ENCODE measurements at regions not wholly inside any gene's neighbourhood (a gene's known extent, or its start where the extent isn't known, plus 50 kb on each side); places are given as distances from the start of the nearest gene placed in this dataset.

DNA sequence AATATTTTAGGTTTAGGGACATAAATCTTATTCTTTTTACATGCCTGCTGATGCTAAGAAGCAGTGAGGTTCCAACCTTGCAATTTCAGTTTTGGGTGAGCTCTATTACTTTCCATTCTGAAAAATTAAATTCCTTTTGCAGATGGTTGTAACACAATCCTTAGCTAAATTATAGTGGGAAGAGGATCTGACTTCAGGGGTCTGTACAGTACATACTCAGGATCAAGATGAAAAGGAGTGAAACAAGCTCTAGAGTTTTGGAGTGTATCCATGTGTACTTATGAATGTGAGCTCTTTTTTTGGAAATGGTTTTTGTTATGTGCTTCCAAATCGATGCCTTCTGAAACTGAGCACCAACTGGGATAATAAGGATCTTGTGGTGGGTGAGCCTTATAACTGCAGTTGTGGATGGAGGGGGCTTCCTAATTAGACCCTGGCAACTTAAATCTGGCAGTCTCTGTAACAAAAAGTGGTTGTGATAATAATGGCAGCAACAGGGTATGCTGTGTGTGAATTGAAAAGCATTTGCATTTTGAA lies 218.8 kb upstream of the MAP3K7 start:
- Histone ChIP-seq H3K9ac (ENCODE audit: insufficient read length, low read depth) (no peak overlapping the region), H3K4me3 (ENCODE audit: insufficient read length, low read depth) (no peak overlapping the region), H3K27me3 (ENCODE audit: insufficient read depth, insufficient read length) (no peaks in the 10 kb centered on the region), H3K4me1 (ENCODE audit: insufficient read depth, insufficient read length) (no peaks in the 10 kb centered on the region), H3K9me3 (ENCODE audit: insufficient read depth, low read length) (no peaks in the 10 kb centered on the region), H3K36me3 (ENCODE audit: insufficient read depth, insufficient read length, low read length) (no peaks in the 10 kb centered on the region)
- DNase-seq (ENCODE audit: low read depth, low spot score) = no peak
- TF ChIP-seq YY1 (IDR thresholded peaks at IDR 0.05; ENCODE audit: insufficient read depth, insufficient read length) (no peak), SUZ12 (IDR thresholded peaks at IDR 0.05; ENCODE audit: extremely low read depth, insufficient read depth, insufficient read length) (no peak), ZNF274 (IDR thresholded peaks at IDR 0.05; ENCODE audit: low read depth, low read length) (no peak)

DNA sequence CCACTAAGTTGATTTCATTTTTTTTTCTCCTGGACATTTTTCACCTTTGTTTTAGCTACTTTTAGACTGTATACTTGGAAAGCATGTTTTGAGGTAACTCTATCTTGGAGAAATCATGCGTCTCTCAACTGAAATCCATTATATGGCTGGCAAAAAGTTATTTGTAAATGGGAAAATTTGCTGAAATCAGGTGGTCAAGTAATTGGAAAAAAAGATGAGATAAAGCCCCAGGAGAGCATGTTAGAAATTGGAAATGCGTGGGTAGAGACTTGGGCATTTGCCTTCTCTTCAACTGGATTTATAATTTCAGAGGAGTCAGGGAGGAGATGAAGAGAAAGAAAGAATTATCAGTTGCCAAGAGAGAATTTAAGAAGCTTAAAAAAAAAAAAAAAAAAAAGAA lies 217.1 kb upstream of the MAP3K7 start:
- Histone ChIP-seq H3K36me3 (ENCODE audit: insufficient read depth, insufficient read length, low read length) (no peaks in the 10 kb centered on the region), H3K9ac (ENCODE audit: insufficient read length, low read depth) (no peak overlapping the region), H3K27me3 (ENCODE audit: insufficient read depth, insufficient read length) (no peaks in the 10 kb centered on the region), H3K4me3 (ENCODE audit: insufficient read length, low read depth) (no peak overlapping the region), H3K4me1 (ENCODE audit: insufficient read depth, insufficient read length) (no peaks in the 10 kb centered on the region), H3K9me3 (ENCODE audit: insufficient read depth, low read length) (no peaks in the 10 kb centered on the region)
- no peak for DNase-seq (ENCODE audit: low read depth, low spot score)
- no peak for TF ChIP-seq ZNF274 (IDR thresholded peaks at IDR 0.05; ENCODE audit: low read depth, low read length)
- TF ChIP-seq YY1 (IDR thresholded peaks at IDR 0.05; ENCODE audit: insufficient read depth, insufficient read length) = no peak
- TF ChIP-seq SUZ12 (IDR thresholded peaks at IDR 0.05; ENCODE audit: extremely low read depth, insufficient read depth, insufficient read length) = no peak

DNA sequence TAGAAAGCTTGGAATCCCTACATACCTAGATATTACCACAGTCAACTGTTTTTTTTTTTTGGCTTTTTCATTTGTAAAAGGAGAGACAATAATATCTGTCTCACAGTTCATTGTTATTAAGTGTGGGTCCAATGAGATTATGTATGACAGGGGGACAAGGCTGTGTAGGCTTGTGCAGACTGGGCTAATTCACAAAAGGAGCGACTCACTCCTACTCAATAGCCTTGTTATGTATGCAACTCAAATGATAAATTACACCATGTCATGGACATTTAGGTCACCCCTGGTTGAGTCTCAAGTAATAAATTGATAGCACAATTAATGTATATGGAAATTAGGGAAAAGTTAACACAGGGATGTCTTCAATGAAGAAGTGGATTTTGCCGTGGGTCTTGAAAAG lies 208.2 kb upstream of the MAP3K7 start:
- TF ChIP-seq SUZ12 (IDR thresholded peaks at IDR 0.05; ENCODE audit: extremely low read depth, insufficient read depth, insufficient read length) = no peak
- no peak for TF ChIP-seq YY1 (IDR thresholded peaks at IDR 0.05; ENCODE audit: insufficient read depth, insufficient read length)
- no peak for TF ChIP-seq ZNF274 (IDR thresholded peaks at IDR 0.05; ENCODE audit: low read depth, low read length)
- Histone ChIP-seq H3K27me3 (ENCODE audit: insufficient read depth, insufficient read length) (no peaks in the 10 kb centered on the region), H3K9me3 (ENCODE audit: insufficient read depth, low read length) (no peaks in the 10 kb centered on the region), H3K9ac (ENCODE audit: insufficient read length, low read depth) (no peak overlapping the region), H3K36me3 (ENCODE audit: insufficient read depth, insufficient read length, low read length) (no peaks in the 10 kb centered on the region), H3K4me1 (ENCODE audit: insufficient read depth, insufficient read length) (no peaks in the 10 kb centered on the region), H3K4me3 (ENCODE audit: insufficient read length, low read depth) (no peak overlapping the region)
- no peak for DNase-seq (ENCODE audit: low read depth, low spot score)

DNA sequence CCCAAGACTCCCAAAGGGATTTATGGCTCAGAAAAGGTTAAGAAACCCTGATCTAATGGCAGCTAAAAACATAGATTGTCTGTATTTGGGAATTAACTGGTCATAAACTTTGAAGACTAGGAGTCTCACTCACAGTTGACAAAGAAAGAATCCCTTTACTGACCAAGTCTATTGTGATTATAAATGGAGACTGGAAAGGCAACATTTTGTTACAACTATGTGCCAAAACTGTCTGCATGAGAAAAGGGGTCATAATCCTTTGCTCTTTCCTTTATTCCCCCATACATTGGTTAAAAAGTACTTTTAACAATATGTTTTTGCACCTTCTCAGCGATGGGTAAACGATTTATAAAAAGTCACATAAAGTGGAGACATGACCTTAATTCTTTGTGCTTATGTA lies 206.9 kb upstream of the MAP3K7 start:
- Histone ChIP-seq H3K9me3 (ENCODE audit: insufficient read depth, low read length) (no peaks in the 10 kb centered on the region), H3K27me3 (ENCODE audit: insufficient read depth, insufficient read length) (no peaks in the 10 kb centered on the region), H3K36me3 (ENCODE audit: insufficient read depth, insufficient read length, low read length) (no peaks in the 10 kb centered on the region), H3K4me1 (ENCODE audit: insufficient read depth, insufficient read length) (no peaks in the 10 kb centered on the region), H3K4me3 (ENCODE audit: insufficient read length, low read depth) (no peak overlapping the region), H3K9ac (ENCODE audit: insufficient read length, low read depth) (no peak overlapping the region)
- no peak for TF ChIP-seq ZNF274 (IDR thresholded peaks at IDR 0.05; ENCODE audit: low read depth, low read length)
- no peak for TF ChIP-seq SUZ12 (IDR thresholded peaks at IDR 0.05; ENCODE audit: extremely low read depth, insufficient read depth, insufficient read length)
- no peak for TF ChIP-seq YY1 (IDR thresholded peaks at IDR 0.05; ENCODE audit: insufficient read depth, insufficient read length)
- no peak for DNase-seq (ENCODE audit: low read depth, low spot score)

DNA sequence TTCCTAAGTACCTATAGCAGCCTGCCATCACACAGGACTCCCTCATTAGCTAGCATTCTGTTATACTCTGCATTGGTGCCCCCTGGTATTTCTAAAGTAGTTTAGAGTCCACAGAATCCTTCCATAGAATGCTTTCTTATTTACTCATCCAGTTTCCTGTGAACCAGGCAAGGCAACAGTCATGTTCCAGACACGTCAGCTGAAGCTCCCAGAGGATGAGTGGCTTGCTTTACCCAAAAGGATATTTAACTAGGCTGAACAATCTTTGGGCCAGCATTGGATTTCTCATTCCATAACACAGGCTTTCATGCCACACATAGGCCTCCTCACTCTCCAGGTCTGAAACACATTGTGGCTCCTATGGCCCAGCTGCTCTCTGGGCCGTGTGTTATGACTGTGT lies 203.8 kb upstream of the MAP3K7 start:
- H3K27me3 ChIP-seq (ENCODE audit: insufficient read depth, insufficient read length) = no peaks in the 10 kb centered on the region
- no peaks in the 10 kb centered on the region for H3K36me3 ChIP-seq (ENCODE audit: insufficient read depth, insufficient read length, low read length)
- DNase-seq (ENCODE audit: low read depth, low spot score) = no peak
- TF ChIP-seq YY1 (IDR thresholded peaks at IDR 0.05; ENCODE audit: insufficient read depth, insufficient read length) (no peak), SUZ12 (IDR thresholded peaks at IDR 0.05; ENCODE audit: extremely low read depth, insufficient read depth, insufficient read length) (no peak), ZNF274 (IDR thresholded peaks at IDR 0.05; ENCODE audit: low read depth, low read length) (no peak)
- H3K4me1 ChIP-seq (ENCODE audit: insufficient read depth, insufficient read length) = no peaks in the 10 kb centered on the region
- H3K4me3 ChIP-seq (ENCODE audit: insufficient read length, low read depth) = no peak overlapping the region
- H3K9me3 ChIP-seq (ENCODE audit: insufficient read depth, low read length) = no peaks in the 10 kb centered on the region
- H3K9ac ChIP-seq (ENCODE audit: insufficient read length, low read depth) = no peak overlapping the region

DNA sequence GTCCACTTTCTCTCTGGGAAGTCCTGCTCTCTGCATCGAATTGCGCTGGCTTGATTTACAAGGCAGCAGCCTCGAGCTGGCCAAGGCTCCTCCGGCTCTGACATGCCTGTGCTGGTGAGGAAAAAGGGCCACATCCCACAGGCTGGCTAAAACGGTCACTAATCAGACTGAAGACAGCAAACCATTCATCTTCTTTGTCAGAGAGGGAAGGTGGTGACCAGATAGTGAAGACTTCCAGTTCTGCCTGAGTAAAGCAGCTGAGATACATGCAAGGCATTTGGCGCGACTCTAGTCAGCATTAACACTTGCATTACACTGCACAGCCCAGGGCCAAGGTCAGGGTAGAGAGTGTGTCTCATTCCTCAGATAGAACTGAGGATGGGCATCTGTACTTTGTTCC lies 203.2 kb upstream of the MAP3K7 start:
- no peak overlapping the region for H3K9ac ChIP-seq (ENCODE audit: insufficient read length, low read depth)
- no peaks in the 10 kb centered on the region for H3K4me1 ChIP-seq (ENCODE audit: insufficient read depth, insufficient read length)
- no peak overlapping the region for H3K4me3 ChIP-seq (ENCODE audit: insufficient read length, low read depth)
- no peaks in the 10 kb centered on the region for H3K9me3 ChIP-seq (ENCODE audit: insufficient read depth, low read length)
- DNase-seq (ENCODE audit: low read depth, low spot score) = no peak
- no peak for TF ChIP-seq ZNF274 (IDR thresholded peaks at IDR 0.05; ENCODE audit: low read depth, low read length)
- TF ChIP-seq YY1 (IDR thresholded peaks at IDR 0.05; ENCODE audit: insufficient read depth, insufficient read length) = no peak
- no peak for TF ChIP-seq SUZ12 (IDR thresholded peaks at IDR 0.05; ENCODE audit: extremely low read depth, insufficient read depth, insufficient read length)
- no peaks in the 10 kb centered on the region for H3K36me3 ChIP-seq (ENCODE audit: insufficient read depth, insufficient read length, low read length)
- no peaks in the 10 kb centered on the region for H3K27me3 ChIP-seq (ENCODE audit: insufficient read depth, insufficient read length)

DNA sequence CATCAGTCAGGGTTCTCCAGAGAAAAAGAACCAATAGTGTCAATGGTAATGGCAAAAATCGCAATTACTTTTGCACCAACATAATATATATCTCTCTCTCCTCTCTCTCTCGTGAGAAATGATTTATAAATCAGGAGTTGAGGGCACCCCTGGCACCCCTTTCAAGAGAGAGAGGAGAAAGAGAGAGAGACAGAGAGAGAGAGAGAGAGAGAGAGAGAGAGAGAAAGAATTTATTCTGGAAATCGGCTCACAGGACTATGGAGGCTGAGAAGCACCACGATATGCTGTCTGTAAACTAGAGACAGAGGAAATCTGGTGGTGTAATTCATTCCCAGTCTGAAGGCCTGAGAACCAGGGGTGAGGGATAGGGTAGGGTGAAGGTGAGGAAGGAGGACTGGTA lies 201.9 kb upstream of the MAP3K7 start:
- no peaks in the 10 kb centered on the region for H3K27me3 ChIP-seq (ENCODE audit: insufficient read depth, insufficient read length)
- no peaks in the 10 kb centered on the region for H3K9me3 ChIP-seq (ENCODE audit: insufficient read depth, low read length)
- H3K36me3 ChIP-seq (ENCODE audit: insufficient read depth, insufficient read length, low read length) = no peaks in the 10 kb centered on the region
- no peak for TF ChIP-seq SUZ12 (IDR thresholded peaks at IDR 0.05; ENCODE audit: extremely low read depth, insufficient read depth, insufficient read length)
- TF ChIP-seq ZNF274 (IDR thresholded peaks at IDR 0.05; ENCODE audit: low read depth, low read length) = no peak
- no peak for TF ChIP-seq YY1 (IDR thresholded peaks at IDR 0.05; ENCODE audit: insufficient read depth, insufficient read length)
- H3K4me1 ChIP-seq (ENCODE audit: insufficient read depth, insufficient read length) = no peaks in the 10 kb centered on the region
- no peak overlapping the region for H3K9ac ChIP-seq (ENCODE audit: insufficient read length, low read depth)
- DNase-seq (ENCODE audit: low read depth, low spot score) = no peak
- no peak overlapping the region for H3K4me3 ChIP-seq (ENCODE audit: insufficient read length, low read depth)
